CD14-positive monocyte (primary cell): ENCODE measurements at regions not wholly inside any gene's neighbourhood (a gene's known extent, or its start where the extent isn't known, plus 50 kb on each side); places are given as distances from the start of the nearest gene placed in this dataset. TPM values are rescaled to one million over a fixed set of nuclear protein-coding genes. Genes with fewer than 3 reads are reported as not detected.

Source experiments
- DNase-seq, 3 donors: peaks; one replicate each; pipeline ENCODE4 v3.0.0-alpha.2; 2011 to 2022
- H2AFZ ChIP-seq: 2 replicates; pipeline ENCODE4 v1.6.0; 2012; ENCODE audit warnings: mild to moderate bottlenecking, low read depth, low read length, inconsistent platforms; ENCODE audit not compliant: insufficient read depth, poor library complexity, severe bottlenecking
- H3K27ac ChIP-seq, 2 donors: 1 replicate in 1 of 2; 2 replicates in 1 of 2; pipeline ENCODE4 v1.5.1; 2012 to 2013; ENCODE audit warnings: low read length in 2 of 2, control low read depth in 1 of 2, inconsistent platforms in 1 of 2, low read depth in 1 of 2, mild to moderate bottlenecking in 1 of 2
- H3K27me3 ChIP-seq, 2 donors: one replicate each; pipeline versions ENCODE4 v1.6.0 to v1.6.1; 2011 to 2013; ENCODE audit warnings: low read length in 2 of 2; ENCODE audit not compliant: control insufficient read depth in 2 of 2, insufficient read depth in 2 of 2
- H3K36me3 ChIP-seq, 2 donors: replicated peaks in 1 of 2; 1 replicate in 1 of 2; 2 replicates in 1 of 2; pipeline versions ENCODE4 v1.5.1 to v1.6.1; 2012 to 2013; ENCODE audit warnings: low read length in 2 of 2, control low read depth in 1 of 2, inconsistent platforms in 1 of 2, mild to moderate bottlenecking in 1 of 2; ENCODE audit not compliant: insufficient read depth in 2 of 2, control insufficient read depth in 1 of 2
- H3K4me1 ChIP-seq, 2 donors: 1 replicate in 1 of 2; 2 replicates in 1 of 2; pipeline versions ENCODE4 v1.5.1 to v1.6.1; 2012 to 2013; ENCODE audit warnings: low read length in 2 of 2, control low read depth in 1 of 2, inconsistent platforms in 1 of 2, mild to moderate bottlenecking in 1 of 2, moderate library complexity in 1 of 2; ENCODE audit not compliant: insufficient read depth in 2 of 2, control insufficient read depth in 1 of 2
- H3K4me2 ChIP-seq: replicated peaks from 2 replicates; pipeline ENCODE3; 2012; ENCODE audit warnings: low read length, moderate library complexity, mild to moderate bottlenecking; ENCODE audit not compliant: poor library complexity, severe bottlenecking; ENCODE audit errors: extremely low read depth
- H3K4me3 ChIP-seq, 3 experiments: fragments of 200-600 bp in 1 of 3; sonication (generic) in 1 of 3; replicated peaks in 1 of 3; 1 replicate in 2 of 3; 2 replicates in 1 of 3; pipeline ENCODE4 v1.5.1; 2011 to 2013; ENCODE audit warnings: low read length in 3 of 3, mild to moderate bottlenecking in 3 of 3, control low read depth in 2 of 3, low read depth in 2 of 3, inconsistent platforms in 1 of 3, moderate library complexity in 1 of 3
- H3K79me2 ChIP-seq: 2 replicates; pipeline ENCODE4 v1.6.0; 2012; ENCODE audit warnings: mild to moderate bottlenecking, control low read depth, inconsistent platforms, low read length, moderate library complexity; ENCODE audit not compliant: insufficient read depth
- H3K9ac ChIP-seq: 2 replicates; pipeline ENCODE4 v1.6.0; 2017; ENCODE audit warnings: low read length, mild to moderate bottlenecking; ENCODE audit not compliant: insufficient read depth, poor library complexity, severe bottlenecking
- H3K9me3 ChIP-seq, 2 donors: replicated peaks in 1 of 2; 1 replicate in 1 of 2; 2 replicates in 1 of 2; pipeline versions ENCODE4 v1.5.1 to v1.6.1; 2012 to 2013; ENCODE audit warnings: low read length in 2 of 2, control low read depth in 1 of 2; ENCODE audit not compliant: control insufficient read depth in 1 of 2, insufficient read depth in 1 of 2
- H4K20me1 ChIP-seq: 2 replicates; pipeline ENCODE4 v1.6.0; 2012; ENCODE audit warnings: mild to moderate bottlenecking, low read length, control low read depth, moderate library complexity; ENCODE audit not compliant: insufficient read depth
- H3K27ac Mint-ChIP-seq, 7 donors: one replicate each; pipeline ENCODE4 v1.8.0; 2020; ENCODE audit warnings: mild to moderate bottlenecking in 7 of 7, mixed read lengths in 7 of 7, moderate library complexity in 6 of 7, inconsistent platforms in 2 of 7
- H3K27me3 Mint-ChIP-seq, 3 donors: one replicate each; pipeline ENCODE4 v1.8.0; 2021 to 2022; ENCODE audit warnings: low read depth in 3 of 3, mild to moderate bottlenecking in 3 of 3, mixed read lengths in 3 of 3, moderate library complexity in 3 of 3, inconsistent platforms in 1 of 3
- H3K36me3 Mint-ChIP-seq, 2 donors: one replicate each; pipeline ENCODE4 v1.8.0; 2020; ENCODE audit warnings: mixed read lengths in 2 of 2, inconsistent platforms in 1 of 2, mild to moderate bottlenecking in 1 of 2
- H3K4me1 Mint-ChIP-seq: one replicate; pipeline ENCODE4 v1.8.0; 2020; ENCODE audit warnings: mild to moderate bottlenecking, mixed read lengths
- H3K4me3 Mint-ChIP-seq, 2 donors: one replicate each; pipeline ENCODE4 v1.8.0; 2020; ENCODE audit warnings: mild to moderate bottlenecking in 2 of 2, mixed read lengths in 2 of 2, moderate library complexity in 1 of 2
- H3K9me3 Mint-ChIP-seq, 7 donors: one replicate each; pipeline ENCODE4 v1.8.0; 2020 to 2022; ENCODE audit warnings: mixed read lengths in 7 of 7, mild to moderate bottlenecking in 6 of 7, moderate library complexity in 6 of 7, inconsistent platforms in 2 of 7
- WGBS: methylation state at CpG from one replicate; pipeline ENCODE4 v1.1.5; 2013; ENCODE audit warnings: missing lambda C conversion rate; ENCODE audit not compliant: insufficient coverage; 5-methylcytosine and 5-hydroxymethylcytosine counted together
- intact Hi-C, 2 donors: fragments of 100-400 bp; cut with micrococcal nuclease; formaldehyde crosslinking; loops; one replicate each; pipeline versions ENCODE4 v1.15.0 to v1.15.1; 2023
- small RNA-seq: library from RNA; depleted of rRNA; stranded (forward); fragments of <200 nt; gene quantifications from one replicate; pipeline ENCODE3, GENCODE V24; 2012; ENCODE audit warnings: low read depth; ENCODE audit not compliant: insufficient read length
- TF ChIP-seq, protein P1 (sequence below): fragments of 200-600 bp; IDR thresholded peaks from one replicate; pipeline ENCODE4 v1.8.0; 2022; ENCODE audit warnings: antibody characterized with exemption, mild to moderate bottlenecking

GRCh38 chr2:67342394-67342793 lies 54.7 kb upstream of the ETAA1 start:
- no peaks in the 10 kb centered on the region for H3K4me1 Mint-ChIP-seq
- no peaks in the 10 kb centered on the region for H3K36me3 Mint-ChIP-seq
- Histone ChIP-seq H3K27ac (no peak overlapping the region), H3K4me3 (no peak overlapping the region), H3K4me1 (no peaks in the 10 kb centered on the region), H3K79me2 (no peaks in the 10 kb centered on the region), H3K9me3 (no peaks in the 10 kb centered on the region), H3K36me3 (no peaks in the 10 kb centered on the region), H3K9ac (no peak overlapping the region), H3K4me2 (no peak overlapping the region), H3K27me3 (no peaks in the 10 kb centered on the region), H4K20me1 (no peaks in the 10 kb centered on the region), H2AFZ (no peak overlapping the region)
- TF ChIP-seq, protein P1, sequence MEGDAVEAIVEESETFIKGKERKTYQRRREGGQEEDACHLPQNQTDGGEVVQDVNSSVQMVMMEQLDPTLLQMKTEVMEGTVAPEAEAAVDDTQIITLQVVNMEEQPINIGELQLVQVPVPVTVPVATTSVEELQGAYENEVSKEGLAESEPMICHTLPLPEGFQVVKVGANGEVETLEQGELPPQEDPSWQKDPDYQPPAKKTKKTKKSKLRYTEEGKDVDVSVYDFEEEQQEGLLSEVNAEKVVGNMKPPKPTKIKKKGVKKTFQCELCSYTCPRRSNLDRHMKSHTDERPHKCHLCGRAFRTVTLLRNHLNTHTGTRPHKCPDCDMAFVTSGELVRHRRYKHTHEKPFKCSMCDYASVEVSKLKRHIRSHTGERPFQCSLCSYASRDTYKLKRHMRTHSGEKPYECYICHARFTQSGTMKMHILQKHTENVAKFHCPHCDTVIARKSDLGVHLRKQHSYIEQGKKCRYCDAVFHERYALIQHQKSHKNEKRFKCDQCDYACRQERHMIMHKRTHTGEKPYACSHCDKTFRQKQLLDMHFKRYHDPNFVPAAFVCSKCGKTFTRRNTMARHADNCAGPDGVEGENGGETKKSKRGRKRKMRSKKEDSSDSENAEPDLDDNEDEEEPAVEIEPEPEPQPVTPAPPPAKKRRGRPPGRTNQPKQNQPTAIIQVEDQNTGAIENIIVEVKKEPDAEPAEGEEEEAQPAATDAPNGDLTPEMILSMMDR = no peak
- H3K4me3 Mint-ChIP-seq = no peak overlapping the region
- H3K27ac Mint-ChIP-seq = no peak overlapping the region
- H3K9me3 Mint-ChIP-seq = peaks cover 0 to 10% (median 3%) of the 10 kb centered on the region in 7 donors
- DNase-seq = no peak
- no CpG with 5 or more reads among the region's 3 CpGs for WGBS
- peaks cover 0 to 2% (median 2%) of the 10 kb centered on the region in 3 donors for H3K27me3 Mint-ChIP-seq
- intact Hi-C loops = no loop called here

DNA sequence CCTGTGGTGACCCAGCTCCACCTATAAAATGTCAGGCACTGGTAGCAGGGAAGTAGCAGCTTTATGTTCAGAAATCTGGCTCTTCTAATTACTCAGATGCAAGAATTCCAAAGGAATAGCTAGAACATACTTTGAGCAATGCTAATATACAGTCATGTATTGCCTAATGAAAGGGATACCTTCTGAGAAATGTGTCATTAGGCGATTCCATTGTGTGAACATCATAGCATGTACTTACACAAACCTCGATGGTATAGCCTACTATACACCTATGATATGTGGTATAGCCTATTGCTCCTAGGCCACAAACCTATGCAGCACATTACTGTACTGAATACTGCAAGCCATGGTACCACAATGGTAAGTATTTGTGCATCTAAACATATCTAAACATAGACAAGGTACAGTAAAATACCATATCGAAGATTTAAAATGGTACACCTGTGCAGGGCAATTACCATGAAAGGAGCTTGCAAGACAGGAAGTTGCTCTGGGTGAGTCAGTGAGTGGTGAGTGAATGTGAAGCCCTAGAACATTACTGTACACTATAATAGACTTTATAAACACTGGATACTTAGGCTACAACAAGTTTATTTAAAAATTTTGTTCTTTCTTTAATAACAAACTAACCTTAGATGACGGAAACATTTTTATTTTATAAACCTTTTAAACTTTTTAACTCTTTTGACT lies 50.3 kb upstream of the ETAA1 start:
- no peak for DNase-seq
- Histone ChIP-seq H3K27me3 (no peaks in the 10 kb centered on the region), H3K4me2 (no peak overlapping the region), H3K4me3 (no peak overlapping the region), H3K9me3 (peaks cover 4 to 7% of the 10 kb centered on the region in 2 donors), H3K9ac (no peak overlapping the region), H2AFZ (no peak overlapping the region), H4K20me1 (no peaks in the 10 kb centered on the region), H3K79me2 (no peaks in the 10 kb centered on the region), H3K27ac (no peak overlapping the region), H3K4me1 (no peaks in the 10 kb centered on the region), H3K36me3 (no peaks in the 10 kb centered on the region)
- no peaks in the 10 kb centered on the region for H3K36me3 Mint-ChIP-seq
- intact Hi-C loops = no loop called here
- peaks cover 2 to 19% (median 15%) of the 10 kb centered on the region in 7 donors for H3K9me3 Mint-ChIP-seq
- no peak overlapping the region for H3K27ac Mint-ChIP-seq
- WGBS = no CpG with 5 or more reads among the region's 4 CpGs
- no peaks in the 10 kb centered on the region for H3K27me3 Mint-ChIP-seq
- no peaks in the 10 kb centered on the region for H3K4me1 Mint-ChIP-seq
- TF ChIP-seq, protein P1 = no peak
- no peak overlapping the region for H3K4me3 Mint-ChIP-seq

Small RNA genes in the stretch of these regions (small RNA-seq; reads per million reads assigned to genes)
- not detected for gene AC009474.2
